ENCODE measurements at regions not wholly inside any gene's neighbourhood (a gene's known extent, or its start where the extent isn't known, plus 50 kb on each side); places are given as distances from the start of the nearest gene placed in this dataset.
A peak's percentile ranks its signal among the peaks of the same experiment; 100 is the strongest.

- TF ChIP-seq ZBTB40 (IDR thresholded peaks at IDR 0.05; ENCODE audit: borderline replicate concordance) (no peak), TBL1XR1 (IDR thresholded peaks at IDR 0.05; ENCODE audit: low read depth, low read length) (peak; percentile 18; the same call in 1 of the 2 replicates), MYB (IDR thresholded peaks at IDR 0.05; ENCODE audit: borderline replicate concordance, low read depth, low read length) (no peak), JUND (IDR thresholded peaks at IDR 0.05; ENCODE audit: low read depth, low read length) (0 out of 2 replicates have a peak, but pooled peaks have one; percentile 11), HCFC1 (IDR thresholded peaks at IDR 0.05; ENCODE audit: low read length) (no peak)
Observed at GRCh38 chr9:89815903-89816573, 211.2 kb downstream of the GADD45G start (continued).

GRCh38 chr9:89817151-89817950, 212.5 kb downstream of the GADD45G start:
- H4K20me1 ChIP-seq (ENCODE audit: control insufficient read depth, insufficient read depth): no peaks in the 10 kb centered on the region
- no peaks in the 10 kb centered on the region for H3K36me3 ChIP-seq (ENCODE audit: control insufficient read depth in 2 of 2, insufficient read depth in 2 of 2, low read length in 1 of 2)
- no peak overlapping the region for H3K27ac ChIP-seq (ENCODE audit: control insufficient read depth, insufficient read depth)
- H3K9me3 ChIP-seq (replicated peaks; ENCODE audit: control insufficient read depth, insufficient read depth, low read length): no peaks in the 10 kb centered on the region
- DNase-seq (ENCODE audit: low read depth, low spot score): no peak
- no peak for TF ChIP-seq RB1 (IDR thresholded peaks at IDR 0.05; ENCODE audit: borderline replicate concordance)
- TF ChIP-seq RFX5 (IDR thresholded peaks at IDR 0.05; ENCODE audit: low read depth, low read length): no peak
- TF ChIP-seq REST (IDR thresholded peaks at IDR 0.05; ENCODE audit: low read depth, low read length): no peak
- no peak for TF ChIP-seq NFYB (IDR thresholded peaks at IDR 0.05; ENCODE audit: insufficient read depth, low read depth, low read length)
- no peak for TF ChIP-seq ZNF274 (IDR thresholded peaks at IDR 0.05; ENCODE audit: insufficient read depth, insufficient read length)
- TF ChIP-seq POLR2AphosphoS5 (IDR thresholded peaks at IDR 0.05; ENCODE audit: low read length): no peak
- TF ChIP-seq ZZZ3 (IDR thresholded peaks at IDR 0.05; ENCODE audit: control insufficient read depth, insufficient read length, low read depth): no peak
- POLR2A ChIA-PET: interaction anchor here (1.6 kb wide), 1 partner anchor 9 kb away, joined by 6 read pairs; no protein-coding TSS in a partner anchor
- in situ Hi-C loops (cut with MboI) (no loop called here), intact Hi-C loops (cut with micrococcal nuclease; ENCODE audit: unreplicated experiment) (loop anchor here (5.0 kb wide), 1 partner anchor 115 kb away; no protein-coding TSS in a partner anchor)
- SMC1A ChIA-PET (ENCODE audit: uncharacterized antibody, unreplicated experiment): interaction anchor here (0.7 to 3.2 kb wide), 12 partner anchors 10 to 283 kb away, joined by 3 to 22 read pairs (median 8); no protein-coding TSS in a partner anchor
- H2AFZ ChIP-seq (ENCODE audit: control insufficient read depth, low read depth, low read length): no peak overlapping the region
- ATAC-seq: no peak
- no peak for FAIRE-seq
- H3K4me1 ChIP-seq (ENCODE audit: control insufficient read depth, insufficient read depth, low read length): peaks cover 23% of the 10 kb centered on the region
- no peak overlapping the region for H3K9ac ChIP-seq (ENCODE audit: control insufficient read depth, insufficient read depth, low read length)
- WGBS (ENCODE audit: insufficient coverage, insufficient replicate concordance, low lambda C conversion rate, missing lambda C conversion rate): 77% methylated on average over 13 of the region's 13 CpGs
- RAD21 ChIA-PET (ENCODE audit: unreplicated experiment): interaction anchor here (1.3 to 3.8 kb wide), 7 partner anchors 10 to 220 kb away, joined by 3 to 41 read pairs (median 4); no protein-coding TSS in a partner anchor
- no peaks in the 10 kb centered on the region for H3K79me2 ChIP-seq (ENCODE audit: control insufficient read depth, insufficient read depth, low read length)
- no TSS peak for BruUV-seq (replicated peaks)
- H3K4me3 ChIP-seq: no peak overlapping the region
- CTCF ChIA-PET: interaction anchor here (1.9 to 2.3 kb wide), 2 partner anchors 9 to 15 kb away, joined by 5 to 15 read pairs; no protein-coding TSS in a partner anchor
- no peaks in the 10 kb centered on the region; a peak in 1 of 4 replicates for H3K27me3 ChIP-seq (replicated peaks in 1 of 2; ENCODE audit: control insufficient read depth in 2 of 2, insufficient read depth in 2 of 2, low read length in 1 of 2)
- H3K4me2 ChIP-seq (ENCODE audit: control insufficient read depth, insufficient read depth): no peak overlapping the region
